GM12875 (cell line): ENCODE measurements at regions not wholly inside any gene's neighbourhood (a gene's known extent, or its start where the extent isn't known, plus 50 kb on each side); places are given as distances from the start of the nearest gene placed in this dataset.

ENCODE experiments used
- H3K4me3 ChIP-seq: one replicate; pipeline ENCODE4 v1.5.1; 2011; ENCODE audit warnings: low read depth, low read length, control low read depth
- CTCF ChIP-seq: IDR thresholded peaks from 2 replicates; pipeline ENCODE4 v1.5.1; 2011; ENCODE audit warnings: low read depth, mild to moderate bottlenecking, control low read depth, inconsistent platforms, low read length, moderate library complexity, borderline replicate concordance; ENCODE audit not compliant: insufficient read depth

GRCh38 chr17:56678249-56679114 lies 85.0 kb downstream of the NOG start:
- no peak overlapping the region for H3K4me3 ChIP-seq
- no peak for TF ChIP-seq CTCF

- no peak overlapping the region for H3K4me3 ChIP-seq
- TF ChIP-seq CTCF, result peak; percentile 46; the same call in 1 of the 2 replicates
Observed at GRCh38 chr17:56679115-56679776, 85.7 kb downstream of the NOG start.

- TF ChIP-seq CTCF, result no peak
- H3K4me3 ChIP-seq, result no peak overlapping the region
Observed at GRCh38 chr17:56679777-56680422, 86.4 kb downstream of the NOG start.

- no peak overlapping the region for H3K4me3 ChIP-seq
- no peak for TF ChIP-seq CTCF
Observed at GRCh38 chr17:56680676-56681075, 87.2 kb downstream of the NOG start.

GRCh38 chr17:56681561-56682266 lies 88.2 kb downstream of the NOG start:
- H3K4me3 ChIP-seq, result no peak overlapping the region
- no peak for TF ChIP-seq CTCF

- no peak overlapping the region for H3K4me3 ChIP-seq
- TF ChIP-seq CTCF, result no peak
Observed at GRCh38 chr17:56688151-56688550, 94.7 kb downstream of the NOG start.
